ENCODE measurements at regions not wholly inside any gene's neighbourhood (a gene's known extent, or its start where the extent isn't known, plus 50 kb on each side); places are given as distances from the start of the nearest gene placed in this dataset.

GRCh38 chr4:54819034-54819433, 161.3 kb downstream of the KIT start:
- ChIA-PET CTCF (no interaction called here), POLR2A (no interaction called here)
- Histone ChIP-seq H3K9me3 (ENCODE audit: control insufficient read depth, insufficient read depth, low read depth, low read length) (no peaks in the 10 kb centered on the region), H3K36me3 (ENCODE audit: control insufficient read depth, insufficient read depth, low read length) (no peaks in the 10 kb centered on the region), H3K4me3 (ENCODE audit: low read depth in 2 of 2, low read length in 2 of 2) (no peak overlapping the region), H3K27me3 (ENCODE audit: control insufficient read depth, insufficient read depth, low read length) (no peaks in the 10 kb centered on the region), H3K4me1 (ENCODE audit: control insufficient read depth, insufficient read depth, low read length) (no peaks in the 10 kb centered on the region), H3K27ac (ENCODE audit: low read length) (no peak overlapping the region)
- no TSS peak for BruUV-seq (replicated peaks)
- no peak for DNase-seq (ENCODE audit: low read depth, low spot score)
- no peak for TF ChIP-seq POLR2AphosphoS5 (IDR thresholded peaks at IDR 0.05; ENCODE audit: low read depth, low read length)
- TF ChIP-seq TCF7L2 (IDR thresholded peaks at IDR 0.05; ENCODE audit: low read depth, low read length), result no peak
- no peak for TF ChIP-seq SIN3A (IDR thresholded peaks at IDR 0.05; ENCODE audit: borderline replicate concordance, insufficient read depth, low read depth, low read length)
- TF ChIP-seq CTCF (IDR thresholded peaks at IDR 0.05), result no peak
- TF ChIP-seq REST (IDR thresholded peaks at IDR 0.05; ENCODE audit: insufficient read depth in 1 of 2, low read depth in 2 of 2, low read length in 1 of 2), result no peak
- in situ Hi-C loops (cut with HindIII; ENCODE audit: low pct_unique_long_range_greater_than_20kb, low sequenced_read_pairs), result no loop called here
- intact Hi-C loops (cut with micrococcal nuclease; ENCODE audit: unreplicated experiment), result no loop called here
- no peak for ATAC-seq

- no peaks in the 10 kb centered on the region for H3K4me1 ChIP-seq (ENCODE audit: control insufficient read depth, insufficient read depth, low read length)
- BruUV-seq (replicated peaks), result no TSS peak
- CTCF ChIA-PET, result no interaction called here
These were observed 160.7 kb downstream of the KIT start for GRCh38 chr4:54818481-54818880.

GRCh38 chr4:54813674-54814073, 155.9 kb downstream of the KIT start:
- intact Hi-C loops (cut with micrococcal nuclease; ENCODE audit: unreplicated experiment) (no loop called here), in situ Hi-C loops (cut with HindIII; ENCODE audit: low pct_unique_long_range_greater_than_20kb, low sequenced_read_pairs) (no loop called here)
- Histone ChIP-seq H3K9me3 (ENCODE audit: control insufficient read depth, insufficient read depth, low read depth, low read length) (no peaks in the 10 kb centered on the region), H3K36me3 (ENCODE audit: control insufficient read depth, insufficient read depth, low read length) (no peaks in the 10 kb centered on the region), H3K4me1 (ENCODE audit: control insufficient read depth, insufficient read depth, low read length) (no peaks in the 10 kb centered on the region), H3K4me3 (ENCODE audit: low read depth in 2 of 2, low read length in 2 of 2) (no peak overlapping the region), H3K27me3 (ENCODE audit: control insufficient read depth, insufficient read depth, low read length) (no peaks in the 10 kb centered on the region), H3K27ac (ENCODE audit: low read length) (no peak overlapping the region)
- no peak for ATAC-seq
- TF ChIP-seq REST (IDR thresholded peaks at IDR 0.05; ENCODE audit: insufficient read depth in 1 of 2, low read depth in 2 of 2, low read length in 1 of 2), result no peak
- no peak for TF ChIP-seq POLR2AphosphoS5 (IDR thresholded peaks at IDR 0.05; ENCODE audit: low read depth, low read length)
- TF ChIP-seq SIN3A (IDR thresholded peaks at IDR 0.05; ENCODE audit: borderline replicate concordance, insufficient read depth, low read depth, low read length), result no peak
- no peak for TF ChIP-seq CTCF (IDR thresholded peaks at IDR 0.05)
- no peak for TF ChIP-seq TCF7L2 (IDR thresholded peaks at IDR 0.05; ENCODE audit: low read depth, low read length)
- DNase-seq (ENCODE audit: low read depth, low spot score), result no peak
- ChIA-PET CTCF (no interaction called here), POLR2A (no interaction called here)
- BruUV-seq (replicated peaks), result no TSS peak

More at GRCh38 chr4:54818481-54818880, 160.7 kb downstream of the KIT start:
- POLR2A ChIA-PET, result no interaction called here
- no peak overlapping the region for H3K4me3 ChIP-seq (ENCODE audit: low read depth in 2 of 2, low read length in 2 of 2)
- H3K36me3 ChIP-seq (ENCODE audit: control insufficient read depth, insufficient read depth, low read length), result no peaks in the 10 kb centered on the region
- H3K9me3 ChIP-seq (ENCODE audit: control insufficient read depth, insufficient read depth, low read depth, low read length), result no peaks in the 10 kb centered on the region
- in situ Hi-C loops (cut with HindIII; ENCODE audit: low pct_unique_long_range_greater_than_20kb, low sequenced_read_pairs), result no loop called here
- no peak for DNase-seq (ENCODE audit: low read depth, low spot score)
- no peak for ATAC-seq
- intact Hi-C loops (cut with micrococcal nuclease; ENCODE audit: unreplicated experiment), result no loop called here
- H3K27me3 ChIP-seq (ENCODE audit: control insufficient read depth, insufficient read depth, low read length), result no peaks in the 10 kb centered on the region
- H3K27ac ChIP-seq (ENCODE audit: low read length), result no peak overlapping the region
- TF ChIP-seq TCF7L2 (IDR thresholded peaks at IDR 0.05; ENCODE audit: low read depth, low read length) (no peak), POLR2AphosphoS5 (IDR thresholded peaks at IDR 0.05; ENCODE audit: low read depth, low read length) (no peak)

Data from Panc1 (cell line).